ENCODE measurements at regions not wholly inside any gene's neighbourhood (a gene's known extent, or its start where the extent isn't known, plus 50 kb on each side); places are given as distances from the start of the nearest gene placed in this dataset.

DNA sequence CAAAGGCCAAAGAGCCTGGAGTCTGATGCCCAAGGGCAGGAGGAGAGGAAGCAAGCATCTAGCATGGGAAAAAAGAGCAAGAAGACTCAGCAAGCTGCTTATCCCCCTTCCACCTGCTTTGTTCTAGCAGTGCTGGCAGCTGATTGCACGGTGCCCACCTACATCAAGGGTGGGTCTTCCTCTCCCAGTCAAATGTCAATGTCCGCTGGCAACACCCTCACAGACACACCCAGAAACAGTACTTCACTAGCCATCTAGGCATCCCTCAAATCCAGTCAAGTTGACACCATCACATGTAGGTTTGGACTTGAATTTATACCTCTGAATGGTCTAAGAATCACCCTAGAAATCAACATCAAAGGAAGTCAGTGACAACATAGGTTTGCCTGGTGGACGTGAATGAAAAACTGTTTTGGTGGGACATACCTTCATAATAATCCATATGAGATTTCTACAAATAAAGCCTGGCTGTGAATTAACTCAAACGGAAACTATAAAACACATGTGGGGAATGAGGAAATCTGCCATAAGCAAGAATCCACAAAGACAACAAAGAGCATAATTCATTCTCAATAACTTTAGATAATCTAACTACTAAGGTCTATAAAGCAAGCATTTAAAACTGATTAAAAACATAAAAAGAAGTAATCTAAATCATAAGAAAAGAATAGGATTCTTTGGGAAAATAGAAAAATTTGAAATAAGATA lies 185.8 kb upstream of the JADE1 start:
- TF ChIP-seq ZNF350 (tag by site-specific recombination; IDR thresholded peaks at IDR 0.05) (no peak), YY1 (tag by site-specific recombination; IDR thresholded peaks at IDR 0.05) (no peak), ZNF549 (tag by site-specific recombination; IDR thresholded peaks at IDR 0.05) (no peak), ZNF274 (IDR thresholded peaks at IDR 0.05; ENCODE audit: low read length) (no peak), ZNF274 (tag by site-specific recombination; IDR thresholded peaks at IDR 0.05; ENCODE audit: borderline replicate concordance) (no peak)
- TF ChIP-seq, protein P1, sequence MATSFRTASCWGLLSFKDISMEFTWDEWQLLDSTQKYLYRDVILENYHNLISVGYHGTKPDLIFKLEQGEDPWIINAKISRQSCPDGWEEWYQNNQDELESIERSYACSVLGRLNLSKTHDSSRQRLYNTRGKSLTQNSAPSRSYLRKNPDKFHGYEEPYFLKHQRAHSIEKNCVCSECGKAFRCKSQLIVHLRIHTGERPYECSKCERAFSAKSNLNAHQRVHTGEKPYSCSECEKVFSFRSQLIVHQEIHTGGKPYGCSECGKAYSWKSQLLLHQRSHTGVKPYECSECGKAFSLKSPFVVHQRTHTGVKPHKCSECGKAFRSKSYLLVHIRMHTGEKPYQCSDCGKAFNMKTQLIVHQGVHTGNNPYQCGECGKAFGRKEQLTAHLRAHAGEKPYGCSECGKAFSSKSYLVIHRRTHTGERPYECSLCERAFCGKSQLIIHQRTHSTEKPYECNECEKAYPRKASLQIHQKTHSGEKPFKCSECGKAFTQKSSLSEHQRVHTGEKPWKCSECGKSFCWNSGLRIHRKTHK (tag by site-specific recombination; IDR thresholded peaks at IDR 0.05) = no peak

Measured in HEK293 (cell line).